HG02885 (cell line): ENCODE measurements at regions not wholly inside any gene's neighbourhood (a gene's known extent, or its start where the extent isn't known, plus 50 kb on each side); places are given as distances from the start of the nearest gene placed in this dataset.
"Not testable (repeated sequence)": the region's sequence is repeated elsewhere in the genome, so short reads cannot be mapped to it uniquely, and the experiment has no call there.

Experiments used
- ATAC-seq: cut with Tn5 transposase; IDR thresholded peaks from one replicate; pipeline ENCODE4 v1.9.1; 2021; ENCODE audit warnings: mild to moderate bottlenecking; ENCODE audit not compliant: unreplicated experiment, poor library complexity

GRCh38 chr14:37784203-37784826, 188.9 kb downstream of the TTC6 start:
- not testable (repeated sequence) for ATAC-seq

- not testable (repeated sequence) for ATAC-seq
Observed at GRCh38 chr14:37784827-37785223, 189.4 kb downstream of the TTC6 start.

GRCh38 chr14:37785298-37785697, 189.9 kb downstream of the TTC6 start:
- not testable (repeated sequence) for ATAC-seq

- ATAC-seq = not testable (repeated sequence)
Observed at GRCh38 chr14:37786114-37786625, 190.7 kb downstream of the TTC6 start.

- no peak for ATAC-seq
Observed at GRCh38 chr14:37787879-37788494, 192.6 kb downstream of the TTC6 start.

GRCh38 chr14:37791384-37792036, 196.1 kb downstream of the TTC6 start:
- ATAC-seq = no peak

- ATAC-seq = no peak
Observed at GRCh38 chr14:37792124-37792523, 196.7 kb downstream of the TTC6 start.

GRCh38 chr14:37796703-37797416, 201.4 kb downstream of the TTC6 start:
- ATAC-seq = no peak

GRCh38 chr14:37797675-37798074, 202.2 kb downstream of the TTC6 start:
- no peak for ATAC-seq

GRCh38 chr14:37807722-37808121, 212.3 kb downstream of the TTC6 start:
- ATAC-seq = no peak

GRCh38 chr14:37810094-37810801, 214.8 kb downstream of the TTC6 start:
- no peak for ATAC-seq

- ATAC-seq = no peak
Observed at GRCh38 chr14:37813732-37814131, 218.3 kb downstream of the TTC6 start.

GRCh38 chr14:37816135-37816534, 220.7 kb downstream of the TTC6 start:
- no peak for ATAC-seq

GRCh38 chr14:37816743-37817295, 221.4 kb downstream of the TTC6 start:
- ATAC-seq = no peak

GRCh38 chr14:37819155-37820015, 224.0 kb downstream of the TTC6 start:
- ATAC-seq = no peak

GRCh38 chr14:37820810-37821209, 225.4 kb downstream of the TTC6 start:
- ATAC-seq = not testable (repeated sequence)

GRCh38 chr14:37824939-37825712, 229.7 kb downstream of the TTC6 start:
- no peak for ATAC-seq

GRCh38 chr14:37826869-37827268, 231.4 kb downstream of the TTC6 start:
- no peak for ATAC-seq
